HEK293 (cell line): ENCODE measurements at regions not wholly inside any gene's neighbourhood (a gene's known extent, or its start where the extent isn't known, plus 50 kb on each side); places are given as distances from the start of the nearest gene placed in this dataset.

Experiments used
- CTCF ChIA-PET: fragments of 350-600 bp; formaldehyde crosslinking; extraction: SDS; loops from one replicate; lab custom pipeline; 2021; ENCODE audit warnings: antibody characterized with exemption; lab: Yijun Ruan, JAX
- POLR2A ChIA-PET: fragments of 300-600 bp; formaldehyde crosslinking; extraction: SDS; loops from one replicate; lab custom pipeline; 2020; ENCODE audit warnings: antibody characterized with exemption, inconsistent platforms; lab: Yijun Ruan, JAX
- H3K27ac ChIP-seq: fragments of 200-500 bp; sonication (Bioruptor generic); 2 replicates; pipeline ENCODE4 v1.5.1; 2014; ENCODE audit warnings: low read depth, low read length, control low read depth, inconsistent platforms; ENCODE audit errors: extremely low read depth
- H3K36me3 ChIP-seq, 2 experiments: fragments of 200-500 bp in 1 of 2; sonication (Bioruptor generic) in 1 of 2; 1 replicate in 1 of 2; 2 replicates in 1 of 2; pipeline ENCODE4 v1.5.1; 2014 to 2017; ENCODE audit warnings: inconsistent platforms in 2 of 2, low read length in 2 of 2; ENCODE audit not compliant: control insufficient read depth in 2 of 2, insufficient read depth in 1 of 2
- H3K4me1 ChIP-seq: fragments of 200-500 bp; sonication (Bioruptor generic); 2 replicates; pipeline ENCODE4 v1.5.1; 2014; ENCODE audit warnings: mild to moderate bottlenecking, low read length, inconsistent platforms; ENCODE audit not compliant: control insufficient read depth, insufficient read depth
- H3K4me3 ChIP-seq: 2 replicates; pipeline ENCODE4 v1.5.1; 2011; ENCODE audit warnings: low read depth, mild to moderate bottlenecking, control low read depth, low read length, moderate library complexity
- H3K9me3 ChIP-seq: fragments of 200-500 bp; sonication (Bioruptor generic); 2 replicates; pipeline ENCODE4 v1.5.1; 2014; ENCODE audit warnings: low read depth, low read length, inconsistent platforms; ENCODE audit not compliant: control insufficient read depth, insufficient read depth
- GFI1B ChIP-seq: fragments of 450-650 bp; formaldehyde crosslinking; IDR thresholded peaks from 2 replicates; pipeline ENCODE4 v1.5.1; 2016; ENCODE audit warnings: missing biosample characterization, missing genetic modification characterization
- HOXA7 ChIP-seq: sonication (generic); formaldehyde crosslinking; IDR thresholded peaks from 2 replicates; pipeline ENCODE4 v1.8.1; 2022; ENCODE audit warnings: missing genetic modification reagents, borderline replicate concordance
- KLF9 ChIP-seq: fragments of 450-650 bp; formaldehyde crosslinking; IDR thresholded peaks from 2 replicates; pipeline ENCODE4 v1.5.1; 2016; ENCODE audit warnings: missing biosample characterization, missing genetic modification characterization, low read depth
- MEIS1 ChIP-seq: sonication (generic); formaldehyde crosslinking; IDR thresholded peaks from 2 replicates; pipeline ENCODE4 v1.8.1; 2022; ENCODE audit warnings: missing genetic modification reagents, mild to moderate bottlenecking, borderline replicate concordance
- OVOL3 ChIP-seq: fragments of 450-650 bp; formaldehyde crosslinking; IDR thresholded peaks from 2 replicates; pipeline ENCODE4 v1.5.1; 2016; ENCODE audit warnings: missing biosample characterization, missing genetic modification characterization
- TCF7L2 ChIP-seq: IDR thresholded peaks from 2 replicates; pipeline ENCODE4 v1.6.1; 2011; ENCODE audit warnings: low read depth, mild to moderate bottlenecking, inconsistent platforms, low read length, moderate library complexity, borderline replicate concordance
- ZFP41 ChIP-seq: fragments of 450-650 bp; formaldehyde crosslinking; IDR thresholded peaks from 2 replicates; pipeline ENCODE4 v1.5.1; 2016; ENCODE audit warnings: missing biosample characterization, missing genetic modification characterization, borderline replicate concordance
- ZNF146 ChIP-seq: fragments of 450-650 bp; formaldehyde crosslinking; IDR thresholded peaks from 2 replicates; pipeline ENCODE4 v1.5.1; 2016; ENCODE audit warnings: missing biosample characterization, missing genetic modification characterization
- ZNF16 ChIP-seq: fragments of 450-650 bp; formaldehyde crosslinking; IDR thresholded peaks from 2 replicates; pipeline ENCODE4 v1.5.1; 2016; ENCODE audit warnings: low read depth, missing biosample characterization, missing genetic modification characterization
- ZNF184 ChIP-seq: fragments of 450-650 bp; IDR thresholded peaks from 2 replicates; pipeline ENCODE4 v1.5.1; 2018; ENCODE audit warnings: missing biosample characterization, mild to moderate bottlenecking, missing genetic modification characterization
- ZNF223 ChIP-seq: fragments of 450-650 bp; formaldehyde crosslinking; IDR thresholded peaks from 2 replicates; pipeline ENCODE4 v1.5.1; 2016; ENCODE audit warnings: missing biosample characterization, missing genetic modification characterization
- ZNF274 ChIP-seq, 2 experiments: fragments of 200-500 bp in 1 of 2; fragments of 450-650 bp in 1 of 2; sonication (Bioruptor generic) in 1 of 2; formaldehyde crosslinking in 1 of 2; IDR thresholded peaks; 2 replicates each; pipeline versions ENCODE4 v1.5.1 to v1.6.1; 2014 to 2016; ENCODE audit warnings: borderline replicate concordance in 1 of 2, inconsistent platforms in 1 of 2, low read length in 1 of 2, missing biosample characterization in 1 of 2, missing genetic modification characterization in 1 of 2
- ZNF335 ChIP-seq: fragments of 450-650 bp; formaldehyde crosslinking; conservative IDR thresholded peaks from 2 replicates; pipeline ENCODE4 v1.5.1; 2016; ENCODE audit warnings: missing biosample characterization, missing genetic modification characterization
- ZNF350 ChIP-seq: fragments of 450-650 bp; formaldehyde crosslinking; IDR thresholded peaks from 2 replicates; pipeline ENCODE4 v1.5.0; 2017; ENCODE audit warnings: missing biosample characterization, mild to moderate bottlenecking, missing genetic modification characterization
- ZNF433 ChIP-seq: fragments of 450-650 bp; formaldehyde crosslinking; IDR thresholded peaks from 2 replicates; pipeline ENCODE4 v1.5.1; 2016; ENCODE audit warnings: missing biosample characterization, missing genetic modification characterization, low read depth
- ZNF561 ChIP-seq: fragments of 450-650 bp; IDR thresholded peaks from 2 replicates; pipeline ENCODE4 v1.5.1; 2018; ENCODE audit warnings: missing biosample characterization, missing genetic modification characterization, borderline replicate concordance
- ZNF571 ChIP-seq: fragments of 450-650 bp; formaldehyde crosslinking; IDR thresholded peaks from 2 replicates; pipeline ENCODE4 v1.5.0; 2017; ENCODE audit warnings: missing biosample characterization, missing genetic modification characterization
- ZNF585B ChIP-seq: fragments of 450-650 bp; formaldehyde crosslinking; IDR thresholded peaks from 2 replicates; pipeline ENCODE4 v1.5.1; 2016; ENCODE audit warnings: missing biosample characterization, missing genetic modification characterization
- ZNF610 ChIP-seq: fragments of 450-650 bp; formaldehyde crosslinking; IDR thresholded peaks from 2 replicates; pipeline ENCODE4 v1.5.1; 2016; ENCODE audit warnings: missing biosample characterization, missing genetic modification characterization, borderline replicate concordance
- ZNF624 ChIP-seq: fragments of 450-650 bp; formaldehyde crosslinking; IDR thresholded peaks from 2 replicates; pipeline ENCODE4 v1.5.1; 2017; ENCODE audit warnings: missing biosample characterization, missing genetic modification characterization
- ZNF654 ChIP-seq: fragments of 450-650 bp; formaldehyde crosslinking; IDR thresholded peaks from 2 replicates; pipeline ENCODE4 v1.5.1; 2016; ENCODE audit warnings: low read depth, missing biosample characterization, missing genetic modification characterization
- ZNF777 ChIP-seq: fragments of 450-650 bp; formaldehyde crosslinking; IDR thresholded peaks from 2 replicates; pipeline ENCODE4 v1.5.1; 2017; ENCODE audit warnings: missing biosample characterization, missing genetic modification characterization, borderline replicate concordance
- ZSCAN30 ChIP-seq: fragments of 450-650 bp; IDR thresholded peaks from 2 replicates; pipeline ENCODE4 v1.5.1; 2018; ENCODE audit warnings: missing biosample characterization, mild to moderate bottlenecking, missing genetic modification characterization, moderate library complexity
- TF ChIP-seq, protein P1 (sequence below): fragments of 450-650 bp; formaldehyde crosslinking; IDR thresholded peaks from 2 replicates; pipeline ENCODE4 v1.5.1; 2016; ENCODE audit warnings: missing biosample characterization, missing genetic modification characterization
- TF ChIP-seq, protein P2 (sequence below): fragments of 450-650 bp; formaldehyde crosslinking; IDR thresholded peaks from 2 replicates; pipeline ENCODE4; 2016; ENCODE audit warnings: missing biosample characterization, missing genetic modification characterization
- TF ChIP-seq, protein P3 (sequence below): fragments of 450-650 bp; formaldehyde crosslinking; IDR thresholded peaks from 2 replicates; pipeline ENCODE4 v1.5.1; 2017; ENCODE audit warnings: missing biosample characterization, missing genetic modification characterization
- TF ChIP-seq, protein P4 (sequence below): fragments of 450-650 bp; formaldehyde crosslinking; IDR thresholded peaks from 2 replicates; pipeline ENCODE4 v1.5.1; 2016; ENCODE audit warnings: missing biosample characterization, missing genetic modification characterization
- TF ChIP-seq, protein P5 (sequence below): fragments of 450-650 bp; formaldehyde crosslinking; IDR thresholded peaks from 2 replicates; pipeline ENCODE4 v1.5.1; 2016; ENCODE audit warnings: missing biosample characterization, missing genetic modification characterization
- TF ChIP-seq, protein P6 (sequence below): fragments of 450-650 bp; formaldehyde crosslinking; IDR thresholded peaks from 2 replicates; pipeline ENCODE4 v1.5.1; 2016; ENCODE audit warnings: missing biosample characterization, missing genetic modification characterization

DNA sequence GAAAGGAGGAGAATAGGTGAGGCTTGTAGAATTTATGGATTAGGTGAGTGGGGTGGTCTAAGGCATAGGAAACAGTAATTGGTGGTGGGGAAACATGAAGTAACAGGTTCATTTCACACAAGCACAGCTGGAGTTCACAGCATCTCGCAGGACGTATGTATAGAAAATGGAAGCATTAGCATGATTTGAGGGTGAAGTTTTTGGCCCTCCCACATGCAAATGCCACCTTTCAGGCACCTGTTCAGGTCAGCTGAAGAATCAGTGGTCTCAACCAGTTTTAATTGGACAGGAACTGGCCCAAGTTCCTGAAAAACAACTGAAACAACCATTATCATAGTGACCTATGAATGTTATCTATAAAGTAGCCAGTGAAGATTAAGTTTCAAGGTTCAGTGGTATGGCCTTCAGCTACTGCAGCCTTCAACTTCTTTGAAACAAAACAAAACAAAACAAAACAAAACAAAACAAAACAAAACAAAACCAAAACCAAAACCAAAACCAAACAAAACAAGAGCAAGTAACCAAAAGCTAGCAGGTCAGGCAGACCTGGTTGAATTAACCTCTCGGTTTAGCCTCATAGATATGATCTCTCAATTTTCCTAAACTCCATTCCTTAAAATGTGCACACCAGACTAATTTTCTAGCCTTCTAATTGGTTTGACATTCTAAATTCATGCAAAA, 102.1 kb upstream of the SPHKAP start (continued):
- TF ChIP-seq, protein P1, sequence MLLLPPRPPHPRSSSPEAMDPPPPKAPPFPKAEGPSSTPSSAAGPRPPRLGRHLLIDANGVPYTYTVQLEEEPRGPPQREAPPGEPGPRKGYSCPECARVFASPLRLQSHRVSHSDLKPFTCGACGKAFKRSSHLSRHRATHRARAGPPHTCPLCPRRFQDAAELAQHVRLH (tag by site-specific recombination) = no peak
- TF ChIP-seq ZNF274 (IDR thresholded peaks at IDR 0.05; ENCODE audit: low read length) = no peak
- no peak for TF ChIP-seq ZNF274 (tag by site-specific recombination; IDR thresholded peaks at IDR 0.05; ENCODE audit: borderline replicate concordance)
- TF ChIP-seq ZSCAN30 (tag by site-specific recombination) = no peak
- TF ChIP-seq ZNF561 (tag by site-specific recombination) = no peak
- no peak for TF ChIP-seq ZNF433 (tag by site-specific recombination)

DNA sequence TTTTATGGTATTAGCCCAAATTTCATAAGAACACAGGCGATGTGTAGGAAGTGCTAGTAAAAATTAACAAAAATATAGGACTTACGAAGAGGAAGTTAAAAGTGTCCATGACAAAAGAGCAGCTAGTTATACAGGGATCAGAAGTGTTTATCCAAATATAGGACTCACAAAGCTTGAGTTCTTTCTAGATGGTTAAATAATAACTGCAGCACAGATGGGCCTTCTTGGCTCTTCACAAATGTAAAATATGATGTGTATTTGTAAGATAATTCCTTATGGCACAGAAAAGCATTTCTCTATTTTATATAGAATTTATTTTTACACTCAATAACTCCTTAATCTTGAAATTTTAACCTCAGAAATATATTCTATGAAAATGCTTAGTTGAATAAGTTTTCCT, 100.9 kb upstream of the SPHKAP start:
- no peaks in the 10 kb centered on the region for H3K9me3 ChIP-seq
- CTCF ChIA-PET = no interaction called here
- H3K27ac ChIP-seq = no peak overlapping the region
- POLR2A ChIA-PET = no interaction called here
- no peaks in the 10 kb centered on the region for H3K36me3 ChIP-seq
- TF ChIP-seq ZNF184 (tag by site-specific recombination) (no peak), ZNF223 (tag by site-specific recombination) (no peak), MEIS1 (CRISPR knock-in tag) (no peak), ZNF335 (no peak), ZNF350 (tag by site-specific recombination) (no peak), ZNF610 (tag by site-specific recombination) (no peak), ZNF777 (tag by site-specific recombination) (no peak), ZNF624 (no peak), ZNF585B (tag by site-specific recombination) (no peak), OVOL3 (tag by site-specific recombination) (no peak)
- TF ChIP-seq, protein P2, sequence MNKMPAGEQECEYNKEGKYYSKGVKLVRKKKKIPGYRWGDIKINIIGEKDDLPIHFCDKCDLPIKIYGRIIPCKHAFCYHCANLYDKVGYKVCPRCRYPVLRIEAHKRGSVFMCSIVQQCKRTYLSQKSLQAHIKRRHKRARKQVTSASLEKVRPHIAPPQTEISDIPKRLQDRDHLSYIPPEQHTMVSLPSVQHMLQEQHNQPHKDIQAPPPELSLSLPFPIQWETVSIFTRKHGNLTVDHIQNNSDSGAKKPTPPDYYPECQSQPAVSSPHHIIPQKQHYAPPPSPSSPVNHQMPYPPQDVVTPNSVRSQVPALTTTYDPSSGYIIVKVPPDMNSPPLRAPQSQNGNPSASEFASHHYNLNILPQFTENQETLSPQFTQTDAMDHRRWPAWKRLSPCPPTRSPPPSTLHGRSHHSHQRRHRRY = no peak
- TF ChIP-seq, protein P3, sequence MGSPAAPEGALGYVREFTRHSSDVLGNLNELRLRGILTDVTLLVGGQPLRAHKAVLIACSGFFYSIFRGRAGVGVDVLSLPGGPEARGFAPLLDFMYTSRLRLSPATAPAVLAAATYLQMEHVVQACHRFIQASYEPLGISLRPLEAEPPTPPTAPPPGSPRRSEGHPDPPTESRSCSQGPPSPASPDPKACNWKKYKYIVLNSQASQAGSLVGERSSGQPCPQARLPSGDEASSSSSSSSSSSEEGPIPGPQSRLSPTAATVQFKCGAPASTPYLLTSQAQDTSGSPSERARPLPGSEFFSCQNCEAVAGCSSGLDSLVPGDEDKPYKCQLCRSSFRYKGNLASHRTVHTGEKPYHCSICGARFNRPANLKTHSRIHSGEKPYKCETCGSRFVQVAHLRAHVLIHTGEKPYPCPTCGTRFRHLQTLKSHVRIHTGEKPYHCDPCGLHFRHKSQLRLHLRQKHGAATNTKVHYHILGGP = no peak
- H3K4me1 ChIP-seq = no peaks in the 10 kb centered on the region
- no peak overlapping the region for H3K4me3 ChIP-seq

DNA sequence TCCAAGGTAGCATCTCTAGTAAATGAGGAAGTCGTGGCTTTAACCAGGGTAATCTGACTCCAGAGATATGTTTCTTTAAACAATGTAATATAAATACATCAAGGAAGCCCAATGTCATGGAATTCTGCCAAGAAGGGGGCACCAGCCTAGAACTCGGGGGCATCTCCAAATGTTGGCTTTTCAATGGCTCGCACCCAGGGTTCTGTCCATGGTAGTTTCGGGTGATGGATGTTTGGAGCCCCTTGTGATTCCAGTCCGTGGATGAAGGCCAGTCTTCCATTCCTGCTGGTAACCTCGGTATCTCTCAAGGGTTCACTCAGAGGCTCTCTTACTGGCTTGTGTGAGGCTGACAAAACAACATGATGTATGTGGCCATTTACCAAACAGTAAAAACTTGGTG, 91.7 kb upstream of the SPHKAP start:
- ChIA-PET POLR2A (no interaction called here), CTCF (no interaction called here)
- H3K4me1 ChIP-seq = no peaks in the 10 kb centered on the region
- no peaks in the 10 kb centered on the region for H3K36me3 ChIP-seq
- H3K4me3 ChIP-seq = no peak overlapping the region
- H3K27ac ChIP-seq = no peak overlapping the region
- H3K9me3 ChIP-seq = no peaks in the 10 kb centered on the region
- TF ChIP-seq, protein P4, sequence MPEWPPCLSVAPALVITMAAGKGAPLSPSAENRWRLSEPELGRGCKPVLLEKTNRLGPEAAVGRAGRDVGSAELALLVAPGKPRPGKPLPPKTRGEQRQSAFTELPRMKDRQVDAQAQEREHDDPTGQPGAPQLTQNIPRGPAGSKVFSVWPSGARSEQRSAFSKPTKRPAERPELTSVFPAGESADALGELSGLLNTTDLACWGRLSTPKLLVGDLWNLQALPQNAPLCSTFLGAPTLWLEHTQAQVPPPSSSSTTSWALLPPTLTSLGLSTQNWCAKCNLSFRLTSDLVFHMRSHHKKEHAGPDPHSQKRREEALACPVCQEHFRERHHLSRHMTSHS = no peak
- TF ChIP-seq ZNF571 (tag by site-specific recombination) = no peak
- TF ChIP-seq ZNF146 = no peak
- no peak for TF ChIP-seq KLF9
- TF ChIP-seq HOXA7 (CRISPR knock-in tag) = no peak
- TF ChIP-seq, protein P5, sequence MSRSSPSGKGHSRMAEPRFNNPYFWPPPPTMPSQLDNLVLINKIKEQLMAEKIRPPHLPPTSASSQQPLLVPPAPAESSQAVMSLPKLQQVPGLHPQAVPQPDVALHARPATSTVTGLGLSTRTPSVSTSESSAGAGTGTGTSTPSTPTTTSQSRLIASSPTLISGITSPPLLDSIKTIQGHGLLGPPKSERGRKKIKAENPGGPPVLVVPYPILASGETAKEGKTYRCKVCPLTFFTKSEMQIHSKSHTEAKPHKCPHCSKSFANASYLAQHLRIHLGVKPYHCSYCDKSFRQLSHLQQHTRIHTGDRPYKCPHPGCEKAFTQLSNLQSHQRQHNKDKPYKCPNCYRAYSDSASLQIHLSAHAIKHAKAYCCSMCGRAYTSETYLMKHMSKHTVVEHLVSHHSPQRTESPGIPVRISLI (tag by site-specific recombination) = no peak
- no peak for TF ChIP-seq ZNF654 (tag by site-specific recombination)
- TF ChIP-seq ZFP41 (tag by site-specific recombination) = no peak
- TF ChIP-seq ZNF433 (tag by site-specific recombination) = no peak
- TF ChIP-seq, protein P6, sequence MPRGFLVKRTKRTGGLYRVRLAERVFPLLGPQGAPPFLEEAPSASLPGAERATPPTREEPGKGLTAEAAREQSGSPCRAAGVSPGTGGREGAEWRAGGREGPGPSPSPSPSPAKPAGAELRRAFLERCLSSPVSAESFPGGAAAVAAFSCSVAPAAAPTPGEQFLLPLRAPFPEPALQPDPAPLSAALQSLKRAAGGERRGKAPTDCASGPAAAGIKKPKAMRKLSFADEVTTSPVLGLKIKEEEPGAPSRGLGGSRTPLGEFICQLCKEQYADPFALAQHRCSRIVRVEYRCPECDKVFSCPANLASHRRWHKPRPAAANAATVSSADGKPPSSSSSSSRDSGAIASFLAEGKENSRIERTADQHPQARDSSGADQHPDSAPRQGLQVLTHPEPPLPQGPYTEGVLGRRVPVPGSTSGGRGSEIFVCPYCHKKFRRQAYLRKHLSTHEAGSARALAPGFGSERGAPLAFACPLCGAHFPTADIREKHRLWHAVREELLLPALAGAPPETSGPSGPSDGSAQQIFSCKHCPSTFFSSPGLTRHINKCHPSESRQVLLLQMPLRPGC (tag by site-specific recombination) = no peak
- no peak for TF ChIP-seq ZNF16 (tag by site-specific recombination)
- TF ChIP-seq GFI1B = no peak
- TF ChIP-seq TCF7L2 = no peak
